Prostate gland (tissue), 2 donors: ENCODE measurements at regions not wholly inside any gene's neighbourhood (a gene's known extent, or its start where the extent isn't known, plus 50 kb on each side); places are given as distances from the start of the nearest gene placed in this dataset.

Experiments used
- CTCF ChIP-seq, 4 experiments: fragments of 200-600 bp in 2 of 4; fragments of 450-650 bp in 2 of 4; sonication (generic) in 2 of 4; IDR thresholded peaks; 1 replicate in 3 of 4; 2 replicates in 1 of 4; pipeline ENCODE4 v1.5.1; 2016 to 2019; ENCODE audit warnings: antibody characterized with exemption in 4 of 4, mild to moderate bottlenecking in 2 of 4, moderate library complexity in 2 of 4
- POLR2A ChIP-seq: fragments of 450-650 bp; IDR thresholded peaks from one replicate; pipeline ENCODE4 v1.6.1; 2016; ENCODE audit warnings: antibody characterized with exemption, mild to moderate bottlenecking
- POLR2AphosphoS5 ChIP-seq: sonication (generic); formaldehyde crosslinking; IDR thresholded peaks from one replicate; pipeline ENCODE4 v1.6.1; 2017; ENCODE audit warnings: antibody characterized with exemption

- TF ChIP-seq CTCF (IDR thresholded peaks at IDR 0.05) (no peak), POLR2A (no peak), POLR2AphosphoS5 (no peak)
Measured at GRCh38 chrX:39609941-39610340, 487.8 kb downstream of the BCOR start.
